GM12892 (cell line): ENCODE measurements at regions not wholly inside any gene's neighbourhood (a gene's known extent, or its start where the extent isn't known, plus 50 kb on each side); places are given as distances from the start of the nearest gene placed in this dataset.

Source experiments
- DNase-seq: peaks from one replicate; pipeline ENCODE4 v3.0.0; 2011; ENCODE audit not compliant: insufficient read length
- FAIRE-seq: peaks from 2 replicates; lab custom pipeline; 2011; peaks lifted over from hg19 to GRCh38; lab: Jason Lieb, UNC
- POLR2A ChIP-seq: IDR thresholded peaks from 2 replicates; pipeline ENCODE4 v1.6.1; 2011; ENCODE audit warnings: low read depth, low read length, control low read depth
- POLR2AphosphoS5 ChIP-seq: IDR thresholded peaks from 2 replicates; pipeline ENCODE4 v1.6.1; 2011; ENCODE audit warnings: low read depth, low read length, control low read depth
- TAF1 ChIP-seq: IDR thresholded peaks from 2 replicates; pipeline ENCODE4 v1.6.1; 2011; ENCODE audit warnings: low read depth, mild to moderate bottlenecking, control low read depth, low read length, borderline replicate concordance

GRCh38 chr1:21344098-21344749, 54.0 kb upstream of the ECE1 start:
- FAIRE-seq, result peak; percentile 70
- TF ChIP-seq POLR2A (no peak), TAF1 (no peak), POLR2AphosphoS5 (no peak)
- DNase-seq, result no peak

GRCh38 chr1:21342961-21343838, 52.9 kb upstream of the ECE1 start:
- no peak for TF ChIP-seq POLR2A
- no peak for TF ChIP-seq POLR2AphosphoS5
- no peak for TF ChIP-seq TAF1
- DNase-seq (no peak), FAIRE-seq (peak; percentile 90)

DNA sequence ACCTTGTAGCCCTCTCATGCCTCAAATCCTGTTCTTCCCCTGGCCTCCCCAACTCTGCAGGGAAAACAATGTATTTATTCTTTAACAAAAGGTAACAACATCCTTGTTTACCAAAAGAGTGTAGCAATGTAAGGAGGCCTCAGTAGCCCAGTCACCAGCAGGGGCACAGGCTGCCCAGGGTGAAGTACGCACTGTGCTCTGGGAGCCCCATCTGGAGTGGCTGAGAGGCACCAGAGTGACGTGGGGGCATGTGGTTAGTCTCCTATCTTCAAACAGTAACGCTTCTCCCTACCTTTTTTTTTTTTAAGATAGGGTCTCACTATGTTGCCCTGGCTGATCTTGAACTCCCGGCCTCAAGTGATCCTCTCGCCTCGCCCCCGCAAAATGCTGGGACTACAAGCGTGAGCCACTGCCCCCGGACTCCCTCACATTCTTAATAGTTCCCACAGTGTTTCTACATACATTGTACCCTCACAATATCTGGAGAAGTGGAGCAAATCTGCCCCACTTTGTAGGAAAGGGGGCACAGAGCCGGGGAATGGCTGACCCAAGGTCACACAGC, 51.3 kb upstream of the ECE1 start:
- DNase-seq (no peak), FAIRE-seq (no peak)
- TF ChIP-seq POLR2AphosphoS5, result no peak

DNA sequence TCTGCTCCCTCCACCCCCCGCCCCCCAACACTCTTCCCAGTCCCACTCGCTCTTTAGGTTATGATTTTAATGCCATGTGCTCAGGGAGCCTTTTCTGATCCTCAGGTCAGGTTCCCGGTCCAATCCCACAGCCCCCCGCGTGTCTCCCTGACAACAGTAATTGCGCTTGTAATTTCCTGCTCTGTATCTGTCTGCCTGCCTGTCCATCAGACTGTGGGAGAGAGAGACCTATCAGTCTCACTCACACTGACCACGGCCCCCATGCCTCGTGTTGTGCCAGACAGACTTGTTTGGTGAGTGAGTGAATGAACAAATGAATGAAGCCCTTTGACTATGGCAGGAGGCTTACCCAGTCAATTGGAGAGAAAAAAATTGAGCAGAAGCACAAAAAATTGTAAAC, 50.8 kb upstream of the ECE1 start:
- FAIRE-seq, result no peak
- no peak for TF ChIP-seq POLR2AphosphoS5
- no peak for TF ChIP-seq POLR2A
- TF ChIP-seq TAF1, result no peak
- no peak for DNase-seq

- FAIRE-seq, result no peak
- TF ChIP-seq POLR2A, result no peak
- TF ChIP-seq POLR2AphosphoS5, result no peak
- TF ChIP-seq TAF1, result no peak
- no peak for DNase-seq
Measured at GRCh38 chr1:21340230-21340945, 50.1 kb upstream of the ECE1 start.
